NCI-H128 (cell line): ENCODE measurements at regions not wholly inside any gene's neighbourhood (a gene's known extent, or its start where the extent isn't known, plus 50 kb on each side); places are given as distances from the start of the nearest gene placed in this dataset.
"Not testable (repeated sequence)": the region's sequence is repeated elsewhere in the genome, so short reads cannot be mapped to it uniquely, and the experiment has no call there.

Experiments used
- DNase-seq: peaks from one replicate; lab custom pipeline; 2025; ENCODE audit not compliant: unreplicated experiment; lab: John Stamatoyannopoulos, UW

GRCh38 chr4:123209436-123209835 is 187.2 kb upstream of the SPRY1 start:
- DNase-seq, result no peak

GRCh38 chr4:123215536-123215935 is 181.1 kb upstream of the SPRY1 start:
- no peak for DNase-seq

GRCh38 chr4:123216543-123216942 is 180.1 kb upstream of the SPRY1 start:
- DNase-seq, result no peak

DNA sequence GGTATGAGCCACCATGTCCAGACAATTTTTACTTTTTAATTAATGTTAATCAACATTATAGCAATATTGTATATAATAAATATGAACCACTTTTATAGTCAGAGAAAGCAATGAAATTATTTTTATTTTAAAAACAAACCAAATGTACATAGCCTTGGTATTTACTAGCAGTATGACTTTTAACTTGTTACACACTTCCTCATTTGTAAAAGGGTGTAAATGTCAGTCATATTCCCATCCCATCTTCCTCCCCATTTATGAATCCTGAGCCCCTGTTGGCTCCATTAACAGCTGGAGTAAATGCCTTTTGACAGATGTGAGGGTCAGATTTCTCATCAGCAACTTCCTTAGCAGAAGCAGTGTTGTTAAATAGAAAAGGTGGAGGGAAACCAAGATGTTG is 179.6 kb upstream of the SPRY1 start:
- DNase-seq, result no peak

DNA sequence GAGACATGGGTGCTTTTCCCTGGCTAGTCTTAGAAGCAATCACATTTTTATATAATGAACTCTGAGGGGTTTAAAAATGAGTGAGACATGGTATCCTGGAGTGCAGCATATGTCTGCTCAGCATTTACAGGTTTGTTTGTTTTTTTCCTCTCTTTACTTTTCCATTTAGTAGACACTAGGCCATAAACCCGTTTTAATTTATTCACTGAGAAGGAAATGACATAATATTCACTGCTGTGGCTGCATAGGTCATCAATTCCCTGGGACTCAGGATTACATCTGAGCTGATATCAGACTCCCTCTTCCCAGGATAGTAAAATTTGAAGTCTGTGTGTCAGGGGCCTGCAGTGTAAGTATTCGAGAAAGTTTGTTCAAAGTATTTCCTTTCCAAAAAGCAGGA is 178.9 kb upstream of the SPRY1 start:
- no peak for DNase-seq

DNA sequence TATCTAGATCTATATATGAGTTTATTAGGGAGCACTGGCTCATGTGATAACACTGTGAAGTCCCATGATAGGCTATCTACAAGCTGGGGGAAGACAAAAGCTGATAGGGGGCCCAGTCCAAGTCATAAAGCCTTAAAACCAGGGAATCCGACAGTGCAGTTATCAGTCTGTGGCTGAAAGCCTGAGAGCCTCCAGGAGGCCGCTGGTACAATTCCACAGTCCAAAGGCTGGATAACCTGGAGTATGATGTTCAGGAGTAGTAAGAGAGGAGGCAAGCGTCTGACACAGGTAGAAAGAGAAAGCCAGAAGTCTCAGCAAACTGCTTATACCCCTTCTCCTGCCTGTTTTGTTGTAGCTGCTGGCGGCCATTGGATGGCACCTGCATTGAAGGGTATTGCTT is 177.6 kb upstream of the SPRY1 start:
- no peak for DNase-seq

DNA sequence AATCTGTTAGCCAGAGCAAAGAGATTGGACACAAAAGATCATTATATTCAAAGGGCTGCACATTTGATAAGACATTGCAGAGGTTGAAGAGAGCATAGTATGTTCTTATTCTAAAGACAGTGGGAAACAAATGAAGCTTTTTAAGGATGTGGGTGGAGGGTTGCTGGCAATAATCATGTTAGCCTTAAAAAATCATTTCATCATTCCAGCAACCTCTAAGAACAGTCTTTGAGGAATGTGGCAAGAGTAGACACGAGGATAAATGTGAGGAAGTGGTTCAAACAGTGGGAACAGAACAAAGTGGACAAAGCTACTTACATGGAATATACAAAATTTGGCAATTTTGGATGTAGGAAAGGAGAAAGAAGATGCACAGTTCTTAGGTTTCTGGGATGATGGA is 167.3 kb upstream of the SPRY1 start:
- DNase-seq, result no peak

DNA sequence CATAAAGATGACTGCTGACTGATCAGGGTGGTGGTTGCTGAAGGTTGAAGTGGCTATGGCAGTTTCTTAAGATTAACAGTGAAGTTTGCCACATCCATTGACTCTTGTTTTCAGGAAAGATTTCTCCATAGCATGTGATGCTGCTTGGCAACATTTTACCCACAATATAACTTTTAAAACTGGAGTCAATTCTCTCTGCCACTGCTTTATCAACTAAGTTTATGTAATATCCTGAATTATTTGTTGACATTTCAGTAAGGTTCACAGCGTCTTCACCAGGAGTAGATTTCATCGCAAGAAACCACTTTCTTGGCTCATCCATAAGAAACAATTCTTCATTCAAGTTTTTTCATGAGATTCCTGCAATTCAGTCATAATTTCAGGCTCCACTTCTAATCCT is 166.5 kb upstream of the SPRY1 start:
- no peak for DNase-seq

GRCh38 chr4:123232439-123232838 is 164.2 kb upstream of the SPRY1 start:
- DNase-seq, result no peak

GRCh38 chr4:123233136-123233768 is 163.3 kb upstream of the SPRY1 start:
- DNase-seq, result no peak

- no peak for DNase-seq
Observed at GRCh38 chr4:123234955-123235354, 161.6 kb upstream of the SPRY1 start.

- no peak for DNase-seq
Observed at GRCh38 chr4:123235431-123235830, 161.2 kb upstream of the SPRY1 start.

GRCh38 chr4:123236606-123237005 is 160.0 kb upstream of the SPRY1 start:
- no peak for DNase-seq

- not testable (repeated sequence) for DNase-seq
Observed at GRCh38 chr4:123240286-123240685, 156.3 kb upstream of the SPRY1 start.

- not testable (repeated sequence) for DNase-seq
Observed at GRCh38 chr4:123243220-123243619, 153.4 kb upstream of the SPRY1 start.

DNA sequence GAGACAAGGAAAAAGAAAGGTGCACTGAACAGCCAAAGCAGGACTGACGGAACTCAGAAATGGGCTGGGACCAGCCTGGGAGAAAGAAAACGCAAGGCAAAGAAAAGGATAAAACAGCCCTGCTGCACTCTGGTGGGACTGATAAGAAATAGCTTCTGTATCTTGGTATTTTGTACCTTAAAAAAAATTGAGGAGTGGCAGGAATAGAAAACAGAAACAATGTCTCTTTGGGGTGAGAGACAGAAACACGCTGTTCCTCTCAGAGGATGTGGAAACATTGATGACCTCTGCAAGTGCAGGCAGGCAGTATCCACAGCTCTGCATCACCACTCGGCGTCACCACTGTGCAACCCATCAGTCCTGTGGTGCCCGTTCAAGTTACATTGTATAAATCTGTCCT is 152.5 kb upstream of the SPRY1 start:
- DNase-seq, result no peak

GRCh38 chr4:123246085-123246484 is 150.5 kb upstream of the SPRY1 start:
- no peak for DNase-seq

- DNase-seq, result no peak
Observed at GRCh38 chr4:123248085-123248659, 148.4 kb upstream of the SPRY1 start.

- no peak for DNase-seq
Observed at GRCh38 chr4:123249821-123250220, 146.8 kb upstream of the SPRY1 start.

DNA sequence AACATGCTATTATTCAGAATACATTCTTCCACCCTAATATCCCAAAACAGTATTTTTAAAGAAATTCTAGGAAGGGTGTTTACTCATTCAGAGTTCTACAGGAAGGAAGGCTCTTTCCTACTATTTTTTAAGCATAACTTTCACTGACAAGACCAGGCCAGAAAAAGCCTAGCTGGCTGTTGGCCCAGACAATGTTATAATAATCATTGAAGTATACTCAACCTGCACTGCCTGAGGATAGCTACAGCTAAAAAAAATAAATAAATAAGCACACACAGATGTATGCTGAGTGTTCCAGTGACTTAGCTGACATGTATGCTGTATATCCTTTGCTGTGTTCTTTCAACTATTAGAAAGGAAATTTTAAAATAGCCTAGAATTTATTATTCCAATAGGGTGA is 145.8 kb upstream of the SPRY1 start:
- no peak for DNase-seq

GRCh38 chr4:123255971-123256370 is 140.6 kb upstream of the SPRY1 start:
- DNase-seq, result no peak

GRCh38 chr4:123256901-123257300 is 139.7 kb upstream of the SPRY1 start:
- no peak for DNase-seq

DNA sequence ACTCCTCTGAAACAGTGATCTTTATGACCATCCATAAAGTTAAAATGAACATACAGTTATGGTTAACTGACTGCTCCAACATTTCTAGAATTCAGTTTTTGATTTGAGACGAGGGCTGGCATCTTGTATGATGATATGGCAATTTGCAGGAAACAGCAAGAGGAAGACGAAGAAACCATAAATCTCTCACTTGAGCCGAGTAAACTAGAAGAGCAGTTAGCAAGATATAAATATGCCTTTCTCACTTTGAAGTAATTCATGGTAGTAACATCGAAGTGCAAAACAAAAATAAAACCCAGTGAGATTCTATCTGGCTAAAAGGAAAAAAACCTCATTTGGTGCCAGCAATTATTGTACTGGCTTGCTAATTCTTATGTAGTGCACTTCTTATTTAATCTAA is 139.0 kb upstream of the SPRY1 start:
- no peak for DNase-seq
